GM23338 (cell line): ENCODE measurements at regions not wholly inside any gene's neighbourhood (a gene's known extent, or its start where the extent isn't known, plus 50 kb on each side); places are given as distances from the start of the nearest gene placed in this dataset.

Experiments
- CREB1 ChIP-seq: fragments of 250-450 bp; sonication (Bioruptor Pico); IDR thresholded peaks from 2 replicates; pipeline ENCODE4 v1.5.0; 2020; ENCODE audit warnings: low read depth, mild to moderate bottlenecking, moderate library complexity
- EZH2 ChIP-seq: fragments of 200-600 bp; sonication (generic); IDR thresholded peaks from one replicate; pipeline ENCODE4 v1.8.0; 2017; ENCODE audit warnings: antibody characterized with exemption, mild to moderate bottlenecking, low read depth; ENCODE audit not compliant: unreplicated experiment
- EZH2phosphoT487 ChIP-seq: fragments of 200-600 bp; sonication (generic); IDR thresholded peaks from one replicate; pipeline ENCODE4 v1.8.1; 2018; ENCODE audit warnings: antibody characterized with exemption; ENCODE audit not compliant: unreplicated experiment
- JUNB ChIP-seq: IDR thresholded peaks from one replicate; pipeline ENCODE4 v1.6.1; 2016; ENCODE audit warnings: antibody characterized with exemption; ENCODE audit not compliant: unreplicated experiment
- NANOG ChIP-seq: IDR thresholded peaks from 2 replicates; pipeline ENCODE4 v1.6.1; 2016; ENCODE audit warnings: antibody characterized with exemption, borderline replicate concordance
- POLR2AphosphoS5 ChIP-seq: IDR thresholded peaks from 2 replicates; pipeline ENCODE4 v1.6.1; 2016; ENCODE audit warnings: antibody characterized with exemption, low read depth
- REST ChIP-seq: IDR thresholded peaks from one replicate; pipeline ENCODE4 v1.6.1; 2018; ENCODE audit warnings: antibody characterized with exemption; ENCODE audit not compliant: unreplicated experiment
- STAT1 ChIP-seq: IDR thresholded peaks from one replicate; pipeline ENCODE4 v1.6.1; 2016; ENCODE audit warnings: antibody characterized with exemption; ENCODE audit not compliant: unreplicated experiment
- ZNF114 ChIP-seq: fragments of 250-450 bp; sonication (Bioruptor Pico); IDR thresholded peaks from 2 replicates; pipeline ENCODE4 v1.5.0; 2020; ENCODE audit warnings: mild to moderate bottlenecking, moderate library complexity
- TF ChIP-seq, protein P1 (sequence below), 2 experiments: fragments of 200-600 bp in 1 of 2; sonication (generic) in 1 of 2; conservative IDR thresholded peaks; 2 replicates each; pipeline versions ENCODE4 v1.5.1 to v1.6.1; 2016 to 2017; ENCODE audit warnings: antibody characterized with exemption in 2 of 2, low read depth in 2 of 2, mild to moderate bottlenecking in 2 of 2, moderate library complexity in 1 of 2
- TF ChIP-seq, protein P2 (sequence below): fragments of 250-450 bp; sonication (Bioruptor Pico); IDR thresholded peaks from 2 replicates; pipeline ENCODE4 v1.5.0; 2020; ENCODE audit warnings: mild to moderate bottlenecking, moderate library complexity
- TF ChIP-seq, protein P3 (sequence below): IDR thresholded peaks from 2 replicates; pipeline ENCODE4 v1.6.1; 2016; ENCODE audit warnings: antibody characterized with exemption

DNA sequence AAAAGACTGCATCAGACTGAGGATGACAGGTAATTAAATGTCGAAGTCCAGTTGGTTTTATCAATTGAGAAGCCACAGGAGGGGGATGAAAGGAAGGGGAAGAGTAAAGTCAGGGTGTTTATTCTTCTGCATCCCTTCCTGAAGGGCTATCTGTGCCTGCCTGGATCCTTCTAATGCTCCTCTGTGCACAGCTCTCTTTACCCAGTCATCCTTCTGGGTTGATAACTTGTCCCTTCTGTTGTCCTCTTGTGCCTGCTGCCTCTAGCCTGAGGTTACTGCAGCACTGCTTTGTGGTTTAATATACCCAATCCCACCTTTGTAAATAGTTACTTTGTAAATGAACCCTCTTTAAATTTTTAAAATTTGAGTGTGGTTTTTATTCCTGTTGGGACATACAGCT is 1127.3 kb downstream of the EPHA7 start:
- TF ChIP-seq, protein P1, sequence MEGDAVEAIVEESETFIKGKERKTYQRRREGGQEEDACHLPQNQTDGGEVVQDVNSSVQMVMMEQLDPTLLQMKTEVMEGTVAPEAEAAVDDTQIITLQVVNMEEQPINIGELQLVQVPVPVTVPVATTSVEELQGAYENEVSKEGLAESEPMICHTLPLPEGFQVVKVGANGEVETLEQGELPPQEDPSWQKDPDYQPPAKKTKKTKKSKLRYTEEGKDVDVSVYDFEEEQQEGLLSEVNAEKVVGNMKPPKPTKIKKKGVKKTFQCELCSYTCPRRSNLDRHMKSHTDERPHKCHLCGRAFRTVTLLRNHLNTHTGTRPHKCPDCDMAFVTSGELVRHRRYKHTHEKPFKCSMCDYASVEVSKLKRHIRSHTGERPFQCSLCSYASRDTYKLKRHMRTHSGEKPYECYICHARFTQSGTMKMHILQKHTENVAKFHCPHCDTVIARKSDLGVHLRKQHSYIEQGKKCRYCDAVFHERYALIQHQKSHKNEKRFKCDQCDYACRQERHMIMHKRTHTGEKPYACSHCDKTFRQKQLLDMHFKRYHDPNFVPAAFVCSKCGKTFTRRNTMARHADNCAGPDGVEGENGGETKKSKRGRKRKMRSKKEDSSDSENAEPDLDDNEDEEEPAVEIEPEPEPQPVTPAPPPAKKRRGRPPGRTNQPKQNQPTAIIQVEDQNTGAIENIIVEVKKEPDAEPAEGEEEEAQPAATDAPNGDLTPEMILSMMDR (conservative IDR thresholded peaks at IDR 0.05; ENCODE audit: low read depth in 2 of 2): 0 out of 4 replicates have a peak, but pooled peaks of 1 of the 2 experiments have one; percentile 9
- TF ChIP-seq EZH2: no peak
- TF ChIP-seq POLR2AphosphoS5: no peak
- no peak for TF ChIP-seq REST
- TF ChIP-seq ZNF114 (CRISPR knock-in tag): no peak
- TF ChIP-seq, protein P2, sequence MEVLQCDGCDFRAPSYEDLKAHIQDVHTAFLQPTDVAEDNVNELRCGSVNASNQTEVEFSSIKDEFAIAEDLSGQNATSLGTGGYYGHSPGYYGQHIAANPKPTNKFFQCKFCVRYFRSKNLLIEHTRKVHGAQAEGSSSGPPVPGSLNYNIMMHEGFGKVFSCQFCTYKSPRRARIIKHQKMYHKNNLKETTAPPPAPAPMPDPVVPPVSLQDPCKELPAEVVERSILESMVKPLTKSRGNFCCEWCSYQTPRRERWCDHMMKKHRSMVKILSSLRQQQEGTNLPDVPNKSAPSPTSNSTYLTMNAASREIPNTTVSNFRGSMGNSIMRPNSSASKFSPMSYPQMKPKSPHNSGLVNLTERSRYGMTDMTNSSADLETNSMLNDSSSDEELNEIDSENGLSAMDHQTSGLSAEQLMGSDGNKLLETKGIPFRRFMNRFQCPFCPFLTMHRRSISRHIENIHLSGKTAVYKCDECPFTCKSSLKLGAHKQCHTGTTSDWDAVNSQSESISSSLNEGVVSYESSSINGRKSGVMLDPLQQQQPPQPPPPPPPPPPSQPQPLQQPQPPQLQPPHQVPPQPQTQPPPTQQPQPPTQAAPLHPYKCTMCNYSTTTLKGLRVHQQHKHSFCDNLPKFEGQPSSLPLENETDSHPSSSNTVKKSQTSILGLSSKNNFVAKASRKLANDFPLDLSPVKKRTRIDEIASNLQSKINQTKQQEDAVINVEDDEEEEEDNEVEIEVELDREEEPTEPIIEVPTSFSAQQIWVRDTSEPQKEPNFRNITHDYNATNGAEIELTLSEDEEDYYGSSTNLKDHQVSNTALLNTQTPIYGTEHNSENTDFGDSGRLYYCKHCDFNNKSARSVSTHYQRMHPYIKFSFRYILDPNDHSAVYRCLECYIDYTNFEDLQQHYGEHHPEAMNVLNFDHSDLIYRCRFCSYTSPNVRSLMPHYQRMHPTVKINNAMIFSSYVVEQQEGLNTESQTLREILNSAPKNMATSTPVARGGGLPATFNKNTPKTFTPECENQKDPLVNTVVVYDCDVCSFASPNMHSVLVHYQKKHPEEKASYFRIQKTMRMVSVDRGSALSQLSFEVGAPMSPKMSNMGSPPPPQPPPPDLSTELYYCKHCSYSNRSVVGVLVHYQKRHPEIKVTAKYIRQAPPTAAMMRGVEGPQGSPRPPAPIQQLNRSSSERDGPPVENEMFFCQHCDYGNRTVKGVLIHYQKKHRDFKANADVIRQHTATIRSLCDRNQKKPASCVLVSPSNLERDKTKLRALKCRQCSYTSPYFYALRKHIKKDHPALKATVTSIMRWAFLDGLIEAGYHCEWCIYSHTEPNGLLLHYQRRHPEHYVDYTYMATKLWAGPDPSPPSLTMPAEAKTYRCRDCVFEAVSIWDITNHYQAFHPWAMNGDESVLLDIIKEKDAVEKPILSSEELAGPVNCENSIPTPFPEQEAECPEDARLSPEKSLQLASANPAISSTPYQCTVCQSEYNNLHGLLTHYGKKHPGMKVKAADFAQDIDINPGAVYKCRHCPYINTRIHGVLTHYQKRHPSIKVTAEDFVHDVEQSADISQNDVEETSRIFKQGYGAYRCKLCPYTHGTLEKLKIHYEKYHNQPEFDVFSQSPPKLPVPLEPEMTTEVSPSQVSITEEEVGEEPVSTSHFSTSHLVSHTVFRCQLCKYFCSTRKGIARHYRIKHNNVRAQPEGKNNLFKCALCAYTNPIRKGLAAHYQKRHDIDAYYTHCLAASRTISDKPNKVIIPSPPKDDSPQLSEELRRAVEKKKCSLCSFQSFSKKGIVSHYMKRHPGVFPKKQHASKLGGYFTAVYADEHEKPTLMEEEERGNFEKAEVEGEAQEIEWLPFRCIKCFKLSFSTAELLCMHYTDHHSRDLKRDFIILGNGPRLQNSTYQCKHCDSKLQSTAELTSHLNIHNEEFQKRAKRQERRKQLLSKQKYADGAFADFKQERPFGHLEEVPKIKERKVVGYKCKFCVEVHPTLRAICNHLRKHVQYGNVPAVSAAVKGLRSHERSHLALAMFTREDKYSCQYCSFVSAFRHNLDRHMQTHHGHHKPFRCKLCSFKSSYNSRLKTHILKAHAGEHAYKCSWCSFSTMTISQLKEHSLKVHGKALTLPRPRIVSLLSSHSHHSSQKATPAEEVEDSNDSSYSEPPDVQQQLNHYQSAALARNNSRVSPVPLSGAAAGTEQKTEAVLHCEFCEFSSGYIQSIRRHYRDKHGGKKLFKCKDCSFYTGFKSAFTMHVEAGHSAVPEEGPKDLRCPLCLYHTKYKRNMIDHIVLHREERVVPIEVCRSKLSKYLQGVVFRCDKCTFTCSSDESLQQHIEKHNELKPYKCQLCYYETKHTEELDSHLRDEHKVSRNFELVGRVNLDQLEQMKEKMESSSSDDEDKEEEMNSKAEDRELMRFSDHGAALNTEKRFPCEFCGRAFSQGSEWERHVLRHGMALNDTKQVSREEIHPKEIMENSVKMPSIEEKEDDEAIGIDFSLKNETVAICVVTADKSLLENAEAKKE (CRISPR knock-in tag): no peak
- TF ChIP-seq, protein P3, sequence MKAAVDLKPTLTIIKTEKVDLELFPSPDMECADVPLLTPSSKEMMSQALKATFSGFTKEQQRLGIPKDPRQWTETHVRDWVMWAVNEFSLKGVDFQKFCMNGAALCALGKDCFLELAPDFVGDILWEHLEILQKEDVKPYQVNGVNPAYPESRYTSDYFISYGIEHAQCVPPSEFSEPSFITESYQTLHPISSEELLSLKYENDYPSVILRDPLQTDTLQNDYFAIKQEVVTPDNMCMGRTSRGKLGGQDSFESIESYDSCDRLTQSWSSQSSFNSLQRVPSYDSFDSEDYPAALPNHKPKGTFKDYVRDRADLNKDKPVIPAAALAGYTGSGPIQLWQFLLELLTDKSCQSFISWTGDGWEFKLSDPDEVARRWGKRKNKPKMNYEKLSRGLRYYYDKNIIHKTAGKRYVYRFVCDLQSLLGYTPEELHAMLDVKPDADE: no peak
- no peak for TF ChIP-seq NANOG
- TF ChIP-seq EZH2phosphoT487: no peak
- TF ChIP-seq JUNB: no peak
- no peak for TF ChIP-seq CREB1 (CRISPR knock-in tag)
- no peak for TF ChIP-seq STAT1
